Vagina (tissue), 2 donors: ENCODE measurements at regions not wholly inside any gene's neighbourhood (a gene's known extent, or its start where the extent isn't known, plus 50 kb on each side); places are given as distances from the start of the nearest gene placed in this dataset.

ENCODE experiments used
- POLR2A ChIP-seq, 2 donors: fragments of 450-650 bp; IDR thresholded peaks; one replicate each; pipeline ENCODE4 v1.6.1; 2017; ENCODE audit warnings: antibody characterized with exemption in 2 of 2, mild to moderate bottlenecking in 2 of 2, moderate library complexity in 2 of 2
- POLR2AphosphoS5 ChIP-seq, 2 donors: sonication (generic); formaldehyde crosslinking; IDR thresholded peaks; one replicate each; pipeline ENCODE4 v1.9.0; 2017; ENCODE audit warnings: antibody characterized with exemption in 2 of 2, mild to moderate bottlenecking in 2 of 2, low read depth in 1 of 2; ENCODE audit not compliant: insufficient read depth in 1 of 2
- TF ChIP-seq, protein P1 (sequence below), 3 experiments: fragments of 450-650 bp in 2 of 3; fragments of 200-600 bp in 1 of 3; sonication (generic) in 1 of 3; IDR thresholded peaks; one replicate each; pipeline ENCODE4 v1.5.1; 2017 to 2019; ENCODE audit warnings: antibody characterized with exemption in 3 of 3, mild to moderate bottlenecking in 2 of 3, moderate library complexity in 2 of 3

DNA sequence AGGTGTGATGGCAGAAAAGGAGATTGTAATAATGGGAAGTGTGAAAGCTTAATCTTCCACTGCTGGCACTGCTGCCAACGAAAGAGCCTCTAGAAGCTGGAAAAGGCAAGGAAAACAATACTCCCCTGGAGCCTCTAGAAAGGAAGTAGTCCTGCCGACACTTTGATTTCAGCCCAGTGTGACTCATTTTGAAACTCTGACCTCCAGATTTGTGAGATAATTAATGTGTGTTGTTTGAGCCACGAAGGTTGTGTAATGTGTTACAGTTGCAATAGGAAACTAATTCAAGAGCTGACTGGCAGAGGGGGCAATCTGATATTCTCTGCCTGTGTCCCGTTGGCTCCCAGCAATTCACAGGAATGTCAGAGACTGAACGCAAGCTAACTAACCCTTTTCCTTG, 219.2 kb upstream of the UBE2E3 start:
- TF ChIP-seq POLR2A (IDR thresholded peaks at IDR 0.05) (no peak), POLR2AphosphoS5 (IDR thresholded peaks at IDR 0.05; ENCODE audit: insufficient read depth in 1 of 2, low read depth in 1 of 2) (no peak)
- TF ChIP-seq, protein P1, sequence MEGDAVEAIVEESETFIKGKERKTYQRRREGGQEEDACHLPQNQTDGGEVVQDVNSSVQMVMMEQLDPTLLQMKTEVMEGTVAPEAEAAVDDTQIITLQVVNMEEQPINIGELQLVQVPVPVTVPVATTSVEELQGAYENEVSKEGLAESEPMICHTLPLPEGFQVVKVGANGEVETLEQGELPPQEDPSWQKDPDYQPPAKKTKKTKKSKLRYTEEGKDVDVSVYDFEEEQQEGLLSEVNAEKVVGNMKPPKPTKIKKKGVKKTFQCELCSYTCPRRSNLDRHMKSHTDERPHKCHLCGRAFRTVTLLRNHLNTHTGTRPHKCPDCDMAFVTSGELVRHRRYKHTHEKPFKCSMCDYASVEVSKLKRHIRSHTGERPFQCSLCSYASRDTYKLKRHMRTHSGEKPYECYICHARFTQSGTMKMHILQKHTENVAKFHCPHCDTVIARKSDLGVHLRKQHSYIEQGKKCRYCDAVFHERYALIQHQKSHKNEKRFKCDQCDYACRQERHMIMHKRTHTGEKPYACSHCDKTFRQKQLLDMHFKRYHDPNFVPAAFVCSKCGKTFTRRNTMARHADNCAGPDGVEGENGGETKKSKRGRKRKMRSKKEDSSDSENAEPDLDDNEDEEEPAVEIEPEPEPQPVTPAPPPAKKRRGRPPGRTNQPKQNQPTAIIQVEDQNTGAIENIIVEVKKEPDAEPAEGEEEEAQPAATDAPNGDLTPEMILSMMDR (IDR thresholded peaks at IDR 0.05) = no peak
